ENCODE measurements at regions not wholly inside any gene's neighbourhood (a gene's known extent, or its start where the extent isn't known, plus 50 kb on each side); places are given as distances from the start of the nearest gene placed in this dataset.

DNA sequence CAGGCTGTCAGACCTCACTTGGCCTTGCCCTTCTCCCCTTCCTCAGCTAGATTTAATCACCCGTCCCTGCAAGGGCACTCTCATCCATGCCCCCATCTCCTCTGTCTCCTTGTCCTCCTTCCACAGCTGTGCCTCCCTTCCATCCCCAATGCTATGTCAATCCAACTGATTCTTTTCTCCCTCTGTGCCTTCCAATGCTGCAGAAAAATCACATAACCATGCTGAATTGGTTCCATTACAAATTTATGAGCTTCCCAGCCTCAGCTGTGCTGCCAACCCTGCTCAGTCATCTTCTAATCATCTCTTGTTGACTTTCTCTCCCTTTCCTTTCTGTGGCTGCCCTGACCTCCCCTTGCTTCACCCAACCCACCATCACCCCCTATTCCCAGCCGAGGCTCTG is 56.3 kb upstream of the PIRT start:
- in situ Hi-C loops (cut with MboI; ENCODE audit: low sequenced_read_pairs, unreplicated experiment): loop anchor here (25.0 kb wide), 1 partner anchor 743 kb away; no protein-coding TSS in a partner anchor
- TF ChIP-seq, protein P1, sequence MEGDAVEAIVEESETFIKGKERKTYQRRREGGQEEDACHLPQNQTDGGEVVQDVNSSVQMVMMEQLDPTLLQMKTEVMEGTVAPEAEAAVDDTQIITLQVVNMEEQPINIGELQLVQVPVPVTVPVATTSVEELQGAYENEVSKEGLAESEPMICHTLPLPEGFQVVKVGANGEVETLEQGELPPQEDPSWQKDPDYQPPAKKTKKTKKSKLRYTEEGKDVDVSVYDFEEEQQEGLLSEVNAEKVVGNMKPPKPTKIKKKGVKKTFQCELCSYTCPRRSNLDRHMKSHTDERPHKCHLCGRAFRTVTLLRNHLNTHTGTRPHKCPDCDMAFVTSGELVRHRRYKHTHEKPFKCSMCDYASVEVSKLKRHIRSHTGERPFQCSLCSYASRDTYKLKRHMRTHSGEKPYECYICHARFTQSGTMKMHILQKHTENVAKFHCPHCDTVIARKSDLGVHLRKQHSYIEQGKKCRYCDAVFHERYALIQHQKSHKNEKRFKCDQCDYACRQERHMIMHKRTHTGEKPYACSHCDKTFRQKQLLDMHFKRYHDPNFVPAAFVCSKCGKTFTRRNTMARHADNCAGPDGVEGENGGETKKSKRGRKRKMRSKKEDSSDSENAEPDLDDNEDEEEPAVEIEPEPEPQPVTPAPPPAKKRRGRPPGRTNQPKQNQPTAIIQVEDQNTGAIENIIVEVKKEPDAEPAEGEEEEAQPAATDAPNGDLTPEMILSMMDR (IDR thresholded peaks at IDR 0.05; ENCODE audit: borderline replicate concordance, control extremely low read depth, extremely low read depth, insufficient read depth, missing control alignments): no peak
- no peak for DNase-seq (ENCODE audit: low spot score)

DNA sequence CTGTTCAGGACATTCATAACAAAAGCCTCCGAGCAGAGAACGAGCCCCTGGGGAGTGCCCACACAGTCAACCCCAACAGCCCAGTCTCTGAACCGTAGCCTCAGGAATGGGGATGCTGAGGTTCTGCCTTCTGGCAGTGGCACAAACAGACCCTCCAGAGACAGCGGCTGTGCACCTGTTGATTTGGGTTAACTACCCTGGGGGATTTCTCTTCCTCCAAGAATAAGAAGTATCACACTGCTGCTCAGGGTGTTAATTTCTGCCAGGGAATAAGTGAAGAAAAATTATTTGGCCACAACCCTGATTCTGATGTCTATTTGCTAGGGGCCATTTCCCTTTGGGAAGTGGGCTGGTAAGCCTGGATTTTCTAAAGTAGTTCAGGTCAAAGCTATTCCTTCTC is 51.0 kb upstream of the PIRT start:
- TF ChIP-seq, protein P1 (IDR thresholded peaks at IDR 0.05; ENCODE audit: borderline replicate concordance, control extremely low read depth, extremely low read depth, insufficient read depth, missing control alignments): no peak
- in situ Hi-C loops (cut with MboI; ENCODE audit: low sequenced_read_pairs, unreplicated experiment): loop anchor here (25.0 kb wide), 1 partner anchor 748 kb away; no protein-coding TSS in a partner anchor
- no peak for DNase-seq (ENCODE audit: low spot score)
